Panc1 (cell line): ENCODE measurements at regions not wholly inside any gene's neighbourhood (a gene's known extent, or its start where the extent isn't known, plus 50 kb on each side); places are given as distances from the start of the nearest gene placed in this dataset.

ENCODE experiments used
- ATAC-seq: fragments of 200-7000 bp; cut with Tn5 transposase; 2 replicates; pipeline ENCODE4 v1.9.1; 2020; ENCODE audit warnings: mild to moderate bottlenecking, moderate library complexity
- BruUV-seq: library from RNA; stranded (reverse); fragments of 400-500 nt; replicated peaks from 2 replicates; lab custom pipeline; 2021; lab: Mats Ljungman, UMichigan
- CTCF ChIA-PET: fragments of 300-600 bp; sonication (Branson Sonifier 250); formaldehyde crosslinking; loops from one replicate; lab custom pipeline; 2022; ENCODE audit warnings: antibody characterized with exemption; lab: Charles Lee
- POLR2A ChIA-PET: fragments of 300-600 bp; sonication (Branson Sonifier 250); formaldehyde crosslinking; loops from one replicate; lab custom pipeline; 2022; ENCODE audit warnings: antibody characterized with exemption; lab: Charles Lee
- DNase-seq: peaks from one replicate; pipeline ENCODE4 v3.0.0-alpha.2; 2010; ENCODE audit warnings: low read depth, low spot score
- H3K27ac ChIP-seq: 2 replicates; pipeline ENCODE4 v1.5.1; 2011; ENCODE audit warnings: mild to moderate bottlenecking, low read length, inconsistent platforms
- H3K27me3 ChIP-seq: fragments of 200-500 bp; sonication (Bioruptor generic); 2 replicates; pipeline ENCODE4 v1.6.0; 2014; ENCODE audit warnings: low read length, inconsistent platforms; ENCODE audit not compliant: control insufficient read depth, insufficient read depth
- H3K36me3 ChIP-seq: fragments of 200-500 bp; sonication (Bioruptor generic); 2 replicates; pipeline ENCODE4 v1.5.1; 2014; ENCODE audit warnings: inconsistent platforms, mild to moderate bottlenecking, low read length, moderate library complexity; ENCODE audit not compliant: control insufficient read depth, insufficient read depth
- H3K4me1 ChIP-seq: 2 replicates; pipeline ENCODE4 v1.5.1; 2011; ENCODE audit warnings: inconsistent platforms, mild to moderate bottlenecking, low read length, moderate library complexity; ENCODE audit not compliant: control insufficient read depth, insufficient read depth
- H3K4me3 ChIP-seq, 2 experiments: 2 replicates each; pipeline ENCODE4 v1.5.1; 2011 to 2012; ENCODE audit warnings: low read depth in 2 of 2, low read length in 2 of 2, mild to moderate bottlenecking in 2 of 2, inconsistent platforms in 1 of 2, moderate library complexity in 1 of 2
- H3K9me3 ChIP-seq: fragments of 200-500 bp; sonication (Bioruptor generic); 2 replicates; pipeline ENCODE4 v1.5.1; 2014; ENCODE audit warnings: low read depth, mild to moderate bottlenecking, inconsistent platforms, low read length, moderate library complexity; ENCODE audit not compliant: control insufficient read depth, insufficient read depth
- POLR2AphosphoS5 ChIP-seq: IDR thresholded peaks from 2 replicates; pipeline ENCODE4 v1.6.1; 2012; ENCODE audit warnings: mild to moderate bottlenecking, low read depth, low read length, moderate library complexity
- SIN3A ChIP-seq: IDR thresholded peaks from 2 replicates; pipeline ENCODE4 v1.6.1; 2012; ENCODE audit warnings: low read depth, mild to moderate bottlenecking, low read length, moderate library complexity, borderline replicate concordance; ENCODE audit not compliant: insufficient read depth
- TCF7L2 ChIP-seq: IDR thresholded peaks from 2 replicates; pipeline ENCODE4 v1.6.1; 2011; ENCODE audit warnings: mild to moderate bottlenecking, low read depth, low read length, inconsistent platforms
- in situ Hi-C: cut with HindIII; loops from 2 replicates; pipeline ENCODE4 v1.10.0; 2016; ENCODE audit warnings: low sequenced_read_pairs, low pct_unique_long_range_greater_than_20kb
- intact Hi-C: fragments of 100-400 bp; cut with micrococcal nuclease; formaldehyde crosslinking; loops from one replicate; pipeline ENCODE4 v1.10.0; 2022; ENCODE audit not compliant: unreplicated experiment
- TF ChIP-seq, protein P1 (sequence below): fragments of 450-650 bp; IDR thresholded peaks from 2 replicates; pipeline ENCODE4 v1.5.1; 2017; ENCODE audit warnings: mild to moderate bottlenecking
- TF ChIP-seq, protein P2 (sequence below), 2 experiments: IDR thresholded peaks; 2 replicates each; pipeline ENCODE4 v1.6.1; 2011 to 2012; ENCODE audit warnings: low read depth in 2 of 2, control low read depth in 1 of 2, low read length in 1 of 2, mild to moderate bottlenecking in 1 of 2, moderate library complexity in 1 of 2; ENCODE audit not compliant: insufficient read depth in 1 of 2

DNA sequence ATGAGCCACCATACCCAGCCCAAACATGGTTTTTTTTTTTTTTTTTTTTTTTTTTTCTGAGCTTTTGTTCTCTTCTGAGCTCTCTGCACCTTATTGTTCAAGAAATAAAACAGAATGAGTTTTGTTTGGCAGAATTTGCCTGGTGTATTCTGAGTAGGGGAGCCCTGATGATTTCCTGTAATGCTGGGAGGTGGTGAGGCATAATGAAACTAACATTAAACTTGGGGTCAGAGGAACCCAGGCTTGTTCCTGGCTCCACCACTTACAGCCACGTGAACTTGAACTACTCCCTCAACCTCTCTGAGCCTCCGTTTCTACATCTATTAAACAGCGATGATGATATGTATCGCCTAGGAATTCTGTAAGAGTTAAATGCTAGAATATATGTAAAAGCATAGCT, 276.3 kb upstream of the CRY1 start:
- H3K27ac ChIP-seq, result no peak overlapping the region
- ChIA-PET POLR2A (interaction anchor here (0.7 kb wide), 1 partner anchor 12 kb away, joined by 9 read pairs; no protein-coding TSS in a partner anchor), CTCF (no interaction called here)

DNA sequence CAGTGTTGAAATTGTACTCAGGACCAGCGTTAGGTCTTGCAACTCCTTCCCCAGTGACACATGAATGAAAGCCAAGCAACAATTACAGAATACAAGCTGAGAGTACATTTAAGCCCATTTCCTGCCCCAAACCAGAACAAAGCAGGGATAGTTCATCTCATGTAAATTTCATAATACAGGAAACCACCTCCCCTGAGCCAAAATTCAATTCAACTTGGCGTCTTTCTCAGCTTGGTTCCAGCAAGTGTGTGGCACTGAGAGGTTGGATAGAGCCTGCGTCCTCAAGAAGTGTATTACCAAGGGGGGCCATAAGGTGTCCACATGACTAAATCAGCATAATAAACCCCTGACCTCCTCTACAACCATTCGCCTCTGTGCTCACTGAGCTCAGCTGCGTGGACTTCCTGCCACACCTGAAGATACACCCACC, 278.9 kb upstream of the CRY1 start:
- in situ Hi-C loops (no loop called here), intact Hi-C loops (no loop called here)
- H3K4me3 ChIP-seq, result no peak overlapping the region
- no peak overlapping the region for H3K27ac ChIP-seq
- BruUV-seq, result no TSS peak
- no peaks in the 10 kb centered on the region for H3K27me3 ChIP-seq
- DNase-seq (no peak), ATAC-seq (no peak)
- TF ChIP-seq, protein P1, sequence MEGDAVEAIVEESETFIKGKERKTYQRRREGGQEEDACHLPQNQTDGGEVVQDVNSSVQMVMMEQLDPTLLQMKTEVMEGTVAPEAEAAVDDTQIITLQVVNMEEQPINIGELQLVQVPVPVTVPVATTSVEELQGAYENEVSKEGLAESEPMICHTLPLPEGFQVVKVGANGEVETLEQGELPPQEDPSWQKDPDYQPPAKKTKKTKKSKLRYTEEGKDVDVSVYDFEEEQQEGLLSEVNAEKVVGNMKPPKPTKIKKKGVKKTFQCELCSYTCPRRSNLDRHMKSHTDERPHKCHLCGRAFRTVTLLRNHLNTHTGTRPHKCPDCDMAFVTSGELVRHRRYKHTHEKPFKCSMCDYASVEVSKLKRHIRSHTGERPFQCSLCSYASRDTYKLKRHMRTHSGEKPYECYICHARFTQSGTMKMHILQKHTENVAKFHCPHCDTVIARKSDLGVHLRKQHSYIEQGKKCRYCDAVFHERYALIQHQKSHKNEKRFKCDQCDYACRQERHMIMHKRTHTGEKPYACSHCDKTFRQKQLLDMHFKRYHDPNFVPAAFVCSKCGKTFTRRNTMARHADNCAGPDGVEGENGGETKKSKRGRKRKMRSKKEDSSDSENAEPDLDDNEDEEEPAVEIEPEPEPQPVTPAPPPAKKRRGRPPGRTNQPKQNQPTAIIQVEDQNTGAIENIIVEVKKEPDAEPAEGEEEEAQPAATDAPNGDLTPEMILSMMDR, result no peak
- no peak for TF ChIP-seq TCF7L2
- TF ChIP-seq POLR2AphosphoS5, result no peak
- TF ChIP-seq SIN3A, result no peak
- TF ChIP-seq, protein P2, sequence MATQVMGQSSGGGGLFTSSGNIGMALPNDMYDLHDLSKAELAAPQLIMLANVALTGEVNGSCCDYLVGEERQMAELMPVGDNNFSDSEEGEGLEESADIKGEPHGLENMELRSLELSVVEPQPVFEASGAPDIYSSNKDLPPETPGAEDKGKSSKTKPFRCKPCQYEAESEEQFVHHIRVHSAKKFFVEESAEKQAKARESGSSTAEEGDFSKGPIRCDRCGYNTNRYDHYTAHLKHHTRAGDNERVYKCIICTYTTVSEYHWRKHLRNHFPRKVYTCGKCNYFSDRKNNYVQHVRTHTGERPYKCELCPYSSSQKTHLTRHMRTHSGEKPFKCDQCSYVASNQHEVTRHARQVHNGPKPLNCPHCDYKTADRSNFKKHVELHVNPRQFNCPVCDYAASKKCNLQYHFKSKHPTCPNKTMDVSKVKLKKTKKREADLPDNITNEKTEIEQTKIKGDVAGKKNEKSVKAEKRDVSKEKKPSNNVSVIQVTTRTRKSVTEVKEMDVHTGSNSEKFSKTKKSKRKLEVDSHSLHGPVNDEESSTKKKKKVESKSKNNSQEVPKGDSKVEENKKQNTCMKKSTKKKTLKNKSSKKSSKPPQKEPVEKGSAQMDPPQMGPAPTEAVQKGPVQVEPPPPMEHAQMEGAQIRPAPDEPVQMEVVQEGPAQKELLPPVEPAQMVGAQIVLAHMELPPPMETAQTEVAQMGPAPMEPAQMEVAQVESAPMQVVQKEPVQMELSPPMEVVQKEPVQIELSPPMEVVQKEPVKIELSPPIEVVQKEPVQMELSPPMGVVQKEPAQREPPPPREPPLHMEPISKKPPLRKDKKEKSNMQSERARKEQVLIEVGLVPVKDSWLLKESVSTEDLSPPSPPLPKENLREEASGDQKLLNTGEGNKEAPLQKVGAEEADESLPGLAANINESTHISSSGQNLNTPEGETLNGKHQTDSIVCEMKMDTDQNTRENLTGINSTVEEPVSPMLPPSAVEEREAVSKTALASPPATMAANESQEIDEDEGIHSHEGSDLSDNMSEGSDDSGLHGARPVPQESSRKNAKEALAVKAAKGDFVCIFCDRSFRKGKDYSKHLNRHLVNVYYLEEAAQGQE (IDR thresholded peaks at IDR 0.05; ENCODE audit: insufficient read depth in 1 of 2, low read depth in 2 of 2, low read length in 1 of 2), result no peak
- ChIA-PET CTCF (no interaction called here), POLR2A (no interaction called here)
- no peaks in the 10 kb centered on the region for H3K4me1 ChIP-seq
- no peaks in the 10 kb centered on the region for H3K9me3 ChIP-seq
- H3K36me3 ChIP-seq, result no peaks in the 10 kb centered on the region

More for the DNA sequence above, 276.3 kb upstream of the CRY1 start:
- H3K4me1 ChIP-seq, result no peaks in the 10 kb centered on the region
- no peaks in the 10 kb centered on the region for H3K9me3 ChIP-seq
- BruUV-seq, result no TSS peak
- H3K36me3 ChIP-seq, result no peaks in the 10 kb centered on the region
- ATAC-seq, result no peak
- no peak for TF ChIP-seq TCF7L2
- TF ChIP-seq, protein P2 (IDR thresholded peaks at IDR 0.05; ENCODE audit: insufficient read depth in 1 of 2, low read depth in 2 of 2, low read length in 1 of 2), result no peak
- TF ChIP-seq, protein P1, result no peak
- no peak for TF ChIP-seq POLR2AphosphoS5
- TF ChIP-seq SIN3A, result no peak
- H3K27me3 ChIP-seq, result no peaks in the 10 kb centered on the region; the same call in 1 of the 2 replicates
- intact Hi-C loops, result no loop called here
- no peak overlapping the region for H3K4me3 ChIP-seq
- DNase-seq, result no peak
- in situ Hi-C loops, result no loop called here
